ENCODE measurements at regions not wholly inside any gene's neighbourhood (a gene's known extent, or its start where the extent isn't known, plus 50 kb on each side); places are given as distances from the start of the nearest gene placed in this dataset.

DNA sequence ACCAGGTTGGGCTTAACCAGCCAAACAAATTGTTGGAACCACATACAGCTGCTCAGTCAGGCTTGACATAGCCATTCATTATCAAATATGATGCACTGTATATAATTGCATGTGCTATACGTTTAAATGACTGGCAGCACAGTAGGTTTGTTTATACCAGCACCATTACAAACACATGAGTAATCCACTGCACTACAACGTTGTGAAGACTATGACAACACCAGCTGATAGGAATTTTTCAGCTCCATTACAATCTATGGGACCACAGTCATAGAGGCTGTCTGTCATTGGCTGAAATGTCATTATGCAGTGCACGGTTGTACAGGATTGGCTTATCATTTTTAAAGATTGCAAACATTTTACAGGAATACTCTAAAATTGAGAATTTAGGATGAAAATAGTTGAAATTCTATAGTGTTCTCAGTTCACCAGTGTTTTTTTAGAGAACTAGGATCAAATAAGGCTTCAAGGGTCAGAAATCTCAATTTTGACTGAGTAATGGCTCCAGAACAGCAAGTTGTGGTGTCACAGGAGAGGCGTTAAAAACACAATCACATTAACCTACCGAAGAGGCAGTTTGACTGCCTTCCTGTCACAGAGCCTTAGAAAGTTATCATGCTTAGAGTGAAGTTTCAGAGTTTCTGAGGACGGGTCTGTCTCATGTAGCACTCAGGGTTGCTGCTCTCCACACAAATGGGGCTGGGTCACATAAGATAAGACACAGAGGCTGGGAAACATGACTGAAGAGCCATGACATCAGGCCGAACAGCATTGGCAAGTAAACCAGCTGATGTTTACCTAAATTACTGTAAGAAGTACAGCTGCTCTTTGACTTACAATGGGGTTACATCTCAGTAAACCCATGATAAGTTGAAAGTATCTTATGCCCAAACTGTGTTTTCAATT lies 60.7 kb upstream of the SMLR1 start:
- no peak for DNase-seq (ENCODE audit: low spot score)

DNA sequence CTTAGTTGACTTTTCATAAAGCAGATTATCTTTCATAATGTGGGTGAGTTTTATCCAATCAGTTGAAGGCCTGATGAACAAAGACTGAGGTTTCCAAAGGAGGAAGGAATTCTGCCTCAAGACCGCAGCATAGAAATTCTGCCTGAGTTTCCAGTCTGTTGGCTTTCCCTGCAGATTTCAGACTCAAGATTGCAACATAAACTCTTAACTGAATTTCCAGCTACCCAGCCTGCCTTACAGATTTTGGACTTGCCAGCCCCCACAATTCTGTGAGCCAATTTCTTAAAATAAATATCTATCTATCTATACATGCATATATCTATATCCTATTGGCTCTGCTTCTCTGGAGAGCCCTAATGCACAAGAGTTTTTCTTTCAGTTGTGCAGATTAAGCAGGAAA lies 57.3 kb upstream of the SMLR1 start:
- DNase-seq (ENCODE audit: low spot score) = no peak

DNA sequence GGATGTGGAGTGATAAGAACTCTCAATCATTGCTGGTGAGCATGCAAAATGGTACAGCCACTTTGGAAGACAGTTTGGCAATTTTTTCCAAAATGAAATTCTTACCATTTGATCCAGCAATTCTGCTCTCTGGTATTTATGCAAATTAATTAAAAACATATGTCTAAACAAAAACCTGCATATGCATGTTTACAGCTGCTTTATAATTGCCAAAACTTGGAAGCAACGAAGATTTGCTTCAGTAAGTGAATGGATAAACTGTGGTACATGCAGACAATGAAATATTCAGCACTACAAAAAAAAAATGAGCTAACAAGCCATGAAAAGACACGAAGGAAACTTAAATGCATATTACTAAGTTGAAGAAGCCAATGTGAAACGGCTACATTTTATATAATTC lies 55.5 kb upstream of the SMLR1 start:
- no peak for DNase-seq (ENCODE audit: low spot score)

DNA sequence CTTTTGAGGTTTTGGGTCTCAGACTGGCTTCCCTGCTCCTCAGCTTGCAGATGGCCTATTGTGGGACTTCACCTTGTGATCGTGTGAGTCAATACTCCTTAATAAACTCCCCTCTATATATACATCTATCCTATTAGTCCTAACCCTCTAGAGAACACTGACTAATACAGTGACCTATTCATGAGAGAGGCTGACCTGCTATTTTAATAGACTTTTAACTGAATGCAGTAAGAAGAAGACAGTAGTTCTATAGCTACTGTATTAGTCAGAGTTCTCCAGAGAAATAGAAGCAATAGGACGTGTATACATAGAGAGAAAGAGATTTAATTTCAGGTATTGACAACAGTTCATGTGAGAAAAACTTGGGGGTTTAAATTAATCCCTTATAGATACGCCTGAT lies 53.3 kb upstream of the SMLR1 start:
- DNase-seq (ENCODE audit: low spot score) = no peak

DNA sequence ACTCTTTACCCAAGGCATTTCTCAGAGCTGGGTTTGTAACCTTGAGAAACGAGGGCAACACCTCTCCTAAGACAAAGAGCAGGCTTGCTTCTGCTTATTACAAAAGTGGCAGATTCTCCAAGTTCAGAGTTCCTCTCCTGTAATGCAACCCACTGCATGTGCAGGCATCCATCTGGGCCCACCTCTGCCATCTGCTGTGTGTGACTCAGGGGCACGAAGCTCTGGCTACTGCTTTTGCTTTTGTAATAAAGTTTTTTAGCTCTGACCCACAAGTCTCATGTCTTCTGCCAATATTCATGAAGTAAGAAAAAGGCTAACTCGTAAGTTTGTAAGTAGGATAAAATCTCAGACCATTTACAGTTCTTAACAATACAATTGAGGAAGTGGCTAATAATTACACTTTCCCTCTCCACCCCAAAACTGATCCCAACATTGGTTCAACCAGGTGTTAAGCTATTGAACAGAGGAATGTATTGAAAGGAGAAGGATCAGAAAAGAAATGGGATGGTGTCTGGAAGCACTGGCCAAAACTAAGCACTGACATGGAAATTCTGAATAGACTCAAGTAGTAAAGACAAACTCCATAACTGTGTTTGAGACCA lies 51.7 kb upstream of the SMLR1 start:
- DNase-seq (ENCODE audit: low spot score) = no peak

DNA sequence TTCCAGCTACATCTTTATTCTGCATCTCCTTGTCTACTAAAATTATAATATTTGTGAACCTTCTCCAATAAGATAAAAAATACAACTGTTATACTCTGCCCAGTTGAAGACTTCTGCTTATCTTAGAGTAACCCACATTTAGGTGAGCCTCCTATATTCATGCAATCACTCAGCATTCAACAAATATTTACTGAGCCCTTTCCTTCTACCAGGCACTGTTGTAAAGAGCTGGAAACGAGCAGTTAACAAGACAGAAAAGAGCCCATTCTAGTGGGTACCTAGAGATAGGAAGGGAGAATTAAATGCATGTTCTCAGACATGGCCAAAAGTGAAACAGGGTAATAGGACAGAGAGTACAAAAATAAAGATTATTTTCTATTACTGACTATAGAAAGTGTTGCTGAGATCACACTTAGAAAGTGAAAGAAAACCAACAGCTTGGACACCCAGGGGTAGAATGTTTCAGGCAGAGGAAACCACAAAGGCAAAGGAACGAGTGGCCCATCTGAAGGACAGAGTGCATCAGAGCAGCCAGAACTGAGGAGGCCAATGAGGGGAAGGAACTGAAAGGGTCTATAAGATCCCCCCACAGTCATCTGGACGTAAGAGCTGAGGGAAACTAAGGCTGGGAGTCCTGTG lies 50.8 kb upstream of the SMLR1 start:
- DNase-seq (ENCODE audit: low spot score) = no peak
